HEK293 (cell line): ENCODE measurements at regions not wholly inside any gene's neighbourhood (a gene's known extent, or its start where the extent isn't known, plus 50 kb on each side); places are given as distances from the start of the nearest gene placed in this dataset.

Experiments
- ATF2 ChIP-seq: fragments of 450-650 bp; formaldehyde crosslinking; IDR thresholded peaks from 2 replicates; pipeline ENCODE4 v1.5.1; 2016; ENCODE audit warnings: missing biosample characterization, missing genetic modification characterization, low read depth
- CTCF ChIP-seq: fragments of 450-650 bp; formaldehyde crosslinking; IDR thresholded peaks from 2 replicates; pipeline ENCODE4 v1.5.1; 2016; ENCODE audit warnings: missing biosample characterization, missing genetic modification characterization
- HOXA7 ChIP-seq: sonication (generic); formaldehyde crosslinking; IDR thresholded peaks from 2 replicates; pipeline ENCODE4 v1.8.1; 2022; ENCODE audit warnings: missing genetic modification reagents, borderline replicate concordance
- KLF16 ChIP-seq: fragments of 450-650 bp; formaldehyde crosslinking; IDR thresholded peaks from 2 replicates; pipeline ENCODE4 v1.5.1; 2017; ENCODE audit warnings: missing biosample characterization, missing genetic modification characterization
- MEIS1 ChIP-seq: sonication (generic); formaldehyde crosslinking; IDR thresholded peaks from 2 replicates; pipeline ENCODE4 v1.8.1; 2022; ENCODE audit warnings: missing genetic modification reagents, mild to moderate bottlenecking, borderline replicate concordance
- REST ChIP-seq: fragments of 450-650 bp; formaldehyde crosslinking; IDR thresholded peaks from 2 replicates; pipeline ENCODE4 v1.5.1; 2016; ENCODE audit warnings: missing biosample characterization, missing genetic modification characterization
- ZBTB8A ChIP-seq: fragments of 450-650 bp; formaldehyde crosslinking; IDR thresholded peaks from 2 replicates; pipeline ENCODE4 v1.5.1; 2016; ENCODE audit warnings: missing biosample characterization, missing genetic modification characterization
- ZNF146 ChIP-seq: fragments of 450-650 bp; formaldehyde crosslinking; IDR thresholded peaks from 2 replicates; pipeline ENCODE4 v1.5.1; 2016; ENCODE audit warnings: missing biosample characterization, missing genetic modification characterization
- ZNF19 ChIP-seq: fragments of 450-650 bp; formaldehyde crosslinking; IDR thresholded peaks from 2 replicates; pipeline ENCODE4; 2016; ENCODE audit warnings: missing biosample characterization, missing genetic modification characterization, low read depth
- ZNF24 ChIP-seq: fragments of 450-650 bp; formaldehyde crosslinking; IDR thresholded peaks from 2 replicates; pipeline ENCODE4 v1.5.1; 2016; ENCODE audit warnings: missing biosample characterization, missing genetic modification characterization
- ZNF292 ChIP-seq: fragments of 450-650 bp; formaldehyde crosslinking; IDR thresholded peaks from 2 replicates; pipeline ENCODE4 v1.5.1; 2016; ENCODE audit warnings: low read depth, missing biosample characterization, missing genetic modification characterization, borderline replicate concordance
- ZNF629 ChIP-seq: fragments of 450-650 bp; formaldehyde crosslinking; IDR thresholded peaks from 2 replicates; pipeline ENCODE4 v1.5.1; 2017; ENCODE audit warnings: missing biosample characterization, missing genetic modification characterization
- ZNF785 ChIP-seq: fragments of 450-650 bp; formaldehyde crosslinking; IDR thresholded peaks from 2 replicates; pipeline ENCODE4 v1.5.1; 2016; ENCODE audit warnings: missing biosample characterization, missing genetic modification characterization

GRCh38 chr7:79563821-79564522, 110.5 kb upstream of the MAGI2 start:
- TF ChIP-seq ZNF785 (tag by site-specific recombination) (no peak), ZNF629 (tag by site-specific recombination) (no peak), REST (tag by site-specific recombination) (peak; percentile 14; the same call in 1 of the 2 replicates), ZNF19 (no peak), MEIS1 (CRISPR knock-in tag) (no peak), ZNF24 (no peak), CTCF (tag by site-specific recombination) (no peak), ZNF146 (tag by site-specific recombination) (no peak), HOXA7 (CRISPR knock-in tag) (no peak), ZBTB8A (tag by site-specific recombination) (peak; percentile 19; the same call in 1 of the 2 replicates), KLF16 (tag by site-specific recombination) (no peak), ZNF292 (tag by site-specific recombination) (no peak), ATF2 (no peak)
